Activated naive CD4-positive, alpha-beta T cell treated with anti-CD3 and anti-CD28 coated beads, Interleukin-2, amount 50 U/mL, for 16 hours (primary cell): ENCODE measurements at regions not wholly inside any gene's neighbourhood (a gene's known extent, or its start where the extent isn't known, plus 50 kb on each side); places are given as distances from the start of the nearest gene placed in this dataset.

Experiments used
- DNase-seq: peaks from one replicate; pipeline ENCODE4 v3.0.0-alpha.2; 2020

DNA sequence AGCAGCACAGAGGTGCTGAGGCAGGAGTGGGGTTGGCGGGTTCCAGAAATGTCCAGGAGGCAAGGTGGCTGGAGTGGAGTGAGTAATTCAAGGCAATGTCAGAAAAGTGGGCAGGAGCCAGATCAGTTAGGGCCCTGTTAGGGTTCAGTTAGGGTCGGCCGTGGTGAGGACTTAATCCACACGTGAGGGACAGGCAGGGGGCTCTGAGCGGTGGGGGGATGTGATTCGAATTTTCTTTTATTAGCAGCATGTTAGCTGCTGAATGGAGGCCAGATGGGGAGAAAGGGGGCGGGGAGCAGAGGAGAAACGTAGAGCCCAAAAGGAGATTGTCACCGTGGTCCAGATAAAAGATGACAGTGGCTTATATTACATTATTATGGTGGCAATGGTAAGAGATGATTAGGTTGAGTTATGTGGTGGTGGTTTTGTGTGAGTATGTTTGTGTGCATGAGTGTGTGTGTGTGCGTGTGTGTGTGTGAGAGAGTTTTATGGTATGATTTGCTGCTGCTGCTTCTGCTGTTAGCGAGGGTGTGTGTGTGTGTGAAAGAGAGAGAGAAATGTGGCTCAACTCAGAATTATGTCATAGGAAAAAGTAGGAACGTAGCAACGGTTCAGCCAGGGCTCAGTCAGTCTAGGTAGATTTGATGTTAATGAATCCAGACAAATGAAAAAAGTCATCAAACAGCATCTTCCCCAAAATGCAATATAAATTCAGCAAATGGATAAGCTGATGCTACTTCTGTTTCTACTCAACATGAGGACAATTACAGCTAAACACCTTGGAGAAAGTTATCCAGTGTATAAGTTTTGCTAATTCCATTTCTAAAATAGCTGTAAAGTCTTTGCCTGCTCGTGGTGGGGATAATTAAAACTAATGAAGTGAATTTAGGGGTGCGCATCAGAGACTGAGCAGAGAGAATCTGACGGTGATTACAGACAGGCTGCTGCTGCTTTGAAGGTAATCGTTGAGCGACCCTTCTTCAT, 390.6 kb downstream of the HAPSTR1 start:
- DNase-seq = no peak

GRCh38 chr16:9484426-9484825, 393.0 kb downstream of the HAPSTR1 start:
- DNase-seq = no peak

DNA sequence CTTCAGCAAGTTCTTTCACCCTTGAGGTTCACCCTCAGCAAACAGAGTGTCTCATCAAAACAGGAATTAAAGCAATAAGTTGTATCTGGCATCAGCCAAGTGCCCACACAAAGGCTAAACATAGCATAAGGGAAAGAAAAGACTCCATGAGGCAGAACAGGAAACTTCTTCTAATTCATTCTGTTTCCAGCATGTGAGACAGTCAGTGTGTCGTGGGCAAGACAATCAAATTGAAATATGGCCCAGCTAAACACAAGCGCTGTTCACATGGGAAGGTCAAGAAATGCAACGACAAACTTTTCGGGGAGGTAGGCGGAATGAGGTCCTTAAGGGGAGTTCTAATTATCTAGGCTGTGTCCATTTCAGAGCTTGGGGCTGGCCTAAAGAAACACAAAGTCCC, 393.4 kb downstream of the HAPSTR1 start:
- no peak for DNase-seq

DNA sequence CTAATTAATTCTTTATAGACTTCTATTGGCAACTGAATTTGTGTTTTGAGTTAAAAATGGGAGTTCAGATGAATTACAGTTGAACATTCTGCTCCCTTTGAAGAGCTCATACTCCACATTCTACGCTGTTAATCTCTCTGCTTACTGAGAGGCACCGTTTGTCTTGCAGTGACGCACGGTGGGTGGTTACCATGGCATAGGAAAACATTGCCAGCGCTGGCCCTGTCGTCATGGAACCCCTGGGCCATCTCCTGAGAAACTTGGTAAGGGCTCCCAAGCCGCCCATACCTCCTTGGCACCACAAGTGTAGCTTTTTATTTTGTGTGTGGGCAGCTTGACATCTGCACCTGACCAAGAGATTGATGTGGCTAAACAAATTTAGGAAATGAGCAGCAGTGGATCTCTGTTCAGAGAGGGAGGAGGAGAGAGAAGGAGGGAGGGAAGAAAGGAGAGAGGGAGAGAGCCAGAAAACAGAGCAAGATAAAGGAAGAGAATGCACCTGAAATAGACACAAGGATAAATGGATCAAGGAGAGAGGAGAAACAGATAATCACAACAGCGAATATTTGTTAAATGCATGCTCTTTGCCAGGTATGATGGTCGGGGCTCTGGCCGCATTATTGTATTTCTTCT, 398.5 kb downstream of the HAPSTR1 start:
- DNase-seq = no peak

DNA sequence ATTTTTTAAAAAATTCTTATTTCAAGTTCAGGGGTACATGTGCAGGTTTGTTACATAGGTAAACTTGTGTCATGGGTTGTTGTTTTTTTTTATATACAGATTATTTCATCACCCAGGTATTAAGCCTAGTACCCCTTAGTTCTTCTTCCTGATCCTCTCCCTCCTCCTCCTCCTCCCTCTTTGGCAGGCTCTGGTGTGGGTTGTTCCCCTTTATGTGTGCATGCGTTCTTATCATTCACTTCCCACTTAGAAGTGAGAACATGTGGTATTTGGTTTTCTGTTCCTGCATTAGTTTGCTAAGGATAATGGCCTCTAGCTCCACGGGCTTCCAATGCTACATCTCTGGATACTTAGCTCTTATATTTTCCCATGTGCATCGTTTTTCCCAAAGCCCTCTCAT, 404.4 kb downstream of the HAPSTR1 start:
- no peak for DNase-seq

GRCh38 chr16:9497750-9498149, 406.3 kb downstream of the HAPSTR1 start:
- no peak for DNase-seq

DNA sequence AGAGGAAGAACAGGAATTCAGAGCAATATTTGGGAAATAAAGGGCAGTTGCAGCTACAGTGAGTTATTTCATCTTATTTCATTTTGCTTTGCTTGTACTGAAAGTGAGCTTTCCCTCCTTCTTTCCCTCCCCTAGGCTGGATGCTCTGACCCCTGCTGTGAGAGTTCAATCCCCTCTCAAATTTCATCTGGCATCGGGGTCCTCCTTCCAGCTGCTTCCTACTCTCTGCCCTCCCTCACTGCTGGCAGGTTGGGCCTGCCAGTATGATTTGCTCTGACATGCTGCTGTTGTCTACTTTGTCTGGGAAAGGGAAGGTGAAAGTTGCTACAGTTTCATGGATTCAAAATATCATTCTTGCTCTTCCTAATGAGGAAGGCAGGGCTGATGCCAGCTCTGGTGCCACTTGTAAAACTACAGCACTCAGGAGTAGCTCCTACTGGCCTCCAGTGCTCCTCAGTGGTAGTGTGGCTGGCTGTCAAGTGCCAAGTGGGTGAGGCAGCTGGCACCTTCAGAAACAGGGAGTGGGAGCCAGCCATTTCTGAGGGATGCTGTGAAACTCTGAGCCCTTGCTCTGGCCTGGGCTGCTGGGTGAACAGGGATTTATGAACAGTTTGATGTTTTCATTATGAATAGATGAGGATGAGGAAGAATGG, 408.6 kb downstream of the HAPSTR1 start:
- no peak for DNase-seq

DNA sequence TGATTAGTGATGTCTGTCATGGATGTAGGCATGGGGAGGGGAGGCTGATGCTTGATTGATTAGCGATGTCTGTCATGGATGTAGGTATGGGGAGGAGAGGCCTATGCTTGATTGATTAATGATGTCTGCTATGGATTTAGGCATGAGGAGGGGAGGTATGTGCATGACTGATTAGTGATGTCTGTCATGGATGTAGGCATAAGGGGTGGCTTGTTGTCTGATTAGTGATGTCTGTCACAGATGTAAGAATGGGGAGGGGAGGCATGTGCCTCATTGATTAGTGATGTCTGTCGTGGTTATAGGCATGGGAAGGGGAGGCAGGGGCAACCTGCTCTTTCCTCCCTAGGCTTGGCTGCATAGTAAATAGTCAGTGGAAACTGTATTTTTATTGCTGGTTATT, 409.4 kb downstream of the HAPSTR1 start:
- no peak for DNase-seq

- no peak for DNase-seq
Observed at GRCh38 chr16:9503251-9503984, 412.0 kb downstream of the HAPSTR1 start.

DNA sequence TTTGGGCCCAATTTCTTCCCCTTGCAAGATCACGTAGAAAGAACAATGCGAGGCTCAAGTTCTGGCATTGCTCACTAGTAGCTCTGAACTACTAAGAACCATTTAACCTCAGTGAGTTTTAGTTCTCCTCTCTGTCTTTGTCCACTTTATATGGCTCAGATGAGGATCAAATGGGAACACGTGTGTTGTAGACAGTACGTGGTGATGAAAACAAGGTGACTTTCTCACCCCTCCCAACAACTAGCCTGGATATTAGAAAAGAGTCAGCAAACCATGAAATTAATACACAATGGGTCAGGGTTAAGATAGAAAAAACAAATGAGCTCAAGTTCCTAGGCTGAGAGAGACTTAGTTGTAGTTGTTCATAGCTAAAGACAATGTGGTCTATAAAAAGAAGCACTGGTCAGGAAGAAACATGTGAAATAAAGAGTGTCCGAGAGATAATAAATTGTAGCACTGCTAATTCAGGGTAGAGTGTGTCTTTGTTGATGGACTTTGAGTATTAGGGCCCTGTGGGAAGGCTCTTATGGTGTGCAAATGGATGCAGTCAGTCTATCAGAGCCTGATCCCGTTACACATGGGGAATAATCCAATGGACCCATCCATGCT, 417.0 kb downstream of the HAPSTR1 start:
- DNase-seq = no peak

- DNase-seq = no peak
Observed at GRCh38 chr16:9509663-9510062, 418.2 kb downstream of the HAPSTR1 start.

- no peak for DNase-seq
Observed at GRCh38 chr16:9511389-9511788, 419.9 kb downstream of the HAPSTR1 start.

- DNase-seq = no peak
Observed at GRCh38 chr16:9516444-9516843, 425.0 kb downstream of the HAPSTR1 start.

DNA sequence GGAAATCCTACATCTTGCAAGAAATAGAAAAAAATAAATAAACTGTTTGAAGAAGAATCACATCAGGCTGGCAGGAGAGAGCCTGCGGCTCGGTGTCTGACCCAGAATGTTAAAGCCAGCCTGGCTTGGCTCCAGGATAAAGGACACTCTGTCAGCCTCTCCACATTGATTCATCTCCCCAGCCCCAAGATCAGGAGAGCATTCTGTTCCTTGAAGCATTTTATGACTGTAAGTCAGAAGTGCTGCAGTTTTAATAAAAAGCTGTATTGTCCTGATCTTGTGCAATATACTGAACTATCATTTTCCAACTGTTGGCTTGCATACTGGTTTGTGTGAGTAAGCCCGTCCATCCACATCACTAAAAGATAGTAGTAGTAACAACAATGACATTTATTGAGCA, 426.6 kb downstream of the HAPSTR1 start:
- no peak for DNase-seq

DNA sequence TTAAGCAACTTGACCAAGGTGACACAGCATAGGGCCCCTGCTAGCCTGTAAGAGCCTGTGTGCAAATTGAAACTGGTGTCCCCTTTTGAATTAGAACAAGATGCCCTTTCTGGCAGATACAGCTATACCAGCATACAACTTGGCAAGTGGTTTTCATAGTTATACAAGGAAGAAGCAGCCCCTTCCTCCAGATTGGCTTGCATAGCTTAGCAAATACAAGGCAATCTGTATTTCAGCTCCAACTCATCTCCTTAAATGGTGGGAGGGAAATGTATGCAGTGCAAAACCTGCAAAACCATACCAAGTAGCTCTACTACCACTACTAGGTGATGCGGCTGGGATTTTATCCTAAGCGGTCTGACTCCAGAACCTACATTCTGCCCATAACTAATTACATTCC, 427.1 kb downstream of the HAPSTR1 start:
- DNase-seq = no peak

GRCh38 chr16:9521749-9522370, 430.4 kb downstream of the HAPSTR1 start:
- DNase-seq = no peak

DNA sequence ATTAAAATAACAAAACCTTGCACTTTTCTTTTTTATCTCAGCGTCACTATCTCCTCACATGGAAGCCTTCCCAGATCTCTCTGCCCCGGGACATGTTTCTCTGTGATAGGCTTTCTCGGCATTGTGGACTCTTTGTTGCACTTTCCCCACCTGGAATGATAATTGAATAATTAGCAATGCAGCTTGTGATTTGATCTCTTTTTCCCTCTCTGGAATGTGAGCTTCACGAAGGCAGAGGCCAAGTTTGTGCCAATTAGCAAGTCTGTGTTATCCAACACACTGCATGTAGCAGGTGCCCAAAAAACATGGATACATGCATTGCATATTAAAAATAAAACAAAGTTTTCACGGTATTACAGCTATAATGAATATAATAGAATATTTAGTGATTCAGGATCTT, 431.2 kb downstream of the HAPSTR1 start:
- DNase-seq = no peak

- no peak for DNase-seq
Observed at GRCh38 chr16:9523994-9524393, 432.6 kb downstream of the HAPSTR1 start.

DNA sequence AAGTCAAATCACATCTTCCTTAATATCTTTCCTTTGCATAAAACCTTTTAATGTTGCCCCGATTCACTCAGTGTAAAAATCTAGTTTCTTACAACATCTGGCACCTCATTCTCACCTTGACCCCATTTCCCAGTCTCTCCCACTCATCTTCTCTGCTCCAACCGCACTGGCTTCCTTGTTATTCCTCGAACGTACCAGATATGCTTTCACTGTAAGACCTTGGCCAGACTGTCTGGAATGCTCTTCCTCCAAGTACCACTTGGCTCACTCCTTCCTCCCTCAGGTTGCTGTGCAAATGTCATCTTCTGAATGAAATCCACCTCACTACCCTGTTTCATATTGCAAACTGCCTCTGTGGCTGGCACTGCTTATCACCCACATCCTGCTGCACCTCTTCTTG, 433.6 kb downstream of the HAPSTR1 start:
- DNase-seq = no peak

GRCh38 chr16:9526791-9527190, 435.3 kb downstream of the HAPSTR1 start:
- DNase-seq = no peak

DNA sequence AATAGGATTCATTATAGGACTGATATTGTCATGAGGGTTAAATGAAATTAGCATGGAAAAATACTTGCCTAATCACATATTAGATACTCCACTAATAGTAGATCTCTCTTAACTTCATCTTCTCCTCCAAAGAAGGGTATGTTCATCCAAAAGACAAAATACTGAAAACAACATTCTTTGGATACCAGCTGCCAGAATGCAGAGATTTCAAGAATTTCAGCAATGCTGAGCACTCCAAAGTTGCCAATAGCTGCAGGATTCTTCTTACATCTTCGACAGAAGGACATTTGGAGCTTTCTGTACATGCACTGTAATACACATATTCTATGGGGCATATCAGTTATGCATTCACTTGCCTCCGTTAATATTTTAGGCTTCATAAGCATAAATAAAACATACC, 436.5 kb downstream of the HAPSTR1 start:
- no peak for DNase-seq

GRCh38 chr16:9528511-9529079, 437.2 kb downstream of the HAPSTR1 start:
- DNase-seq = no peak
